HepG2 (cell line): ENCODE measurements at regions not wholly inside any gene's neighbourhood (a gene's known extent, or its start where the extent isn't known, plus 50 kb on each side); places are given as distances from the start of the nearest gene placed in this dataset.

Experiments
- ATAC-seq: fragments of 200-7000 bp; cut with Tn5 transposase; 3 replicates; pipeline ENCODE4 v1.9.1; 2020; ENCODE audit warnings: mild to moderate bottlenecking, moderate library complexity
- BruUV-seq: library from RNA; stranded (reverse); fragments of 400-500 nt; replicated peaks from 2 replicates; lab custom pipeline; 2021; lab: Mats Ljungman, UMichigan
- CTCF ChIA-PET: fragments of 300-600 bp; formaldehyde crosslinking; extraction: SDS; loops from one replicate; lab custom pipeline; 2021; ENCODE audit warnings: low total read pairs, inconsistent platforms, low intra/inter-chr PET ratio; lab: Yijun Ruan, JAX
- POLR2A ChIA-PET: fragments of 350-600 bp; sonication (Branson Sonifier 250); formaldehyde crosslinking; loops from one replicate; lab custom pipeline; 2020; ENCODE audit warnings: antibody characterized with exemption, inconsistent platforms; lab: Yijun Ruan, JAX
- DNase-seq: peaks from one replicate; pipeline ENCODE4 v3.0.0-alpha.2; 2015; ENCODE audit warnings: low spot score
- FAIRE-seq: peaks from 3 replicates; lab custom pipeline; 2011; peaks lifted over from hg19 to GRCh38; lab: Jason Lieb, UNC
- H2AFZ ChIP-seq: one replicate; pipeline ENCODE4 v1.6.1; 2011; ENCODE audit warnings: low read length, inconsistent platforms
- H3K27ac ChIP-seq: fragments of 300-600 bp; 3 replicates; pipeline ENCODE4 v1.8.0; 2011; ENCODE audit warnings: mixed run types, mild to moderate bottlenecking, mixed read lengths, low read length, inconsistent platforms; ENCODE audit not compliant: insufficient read depth; ENCODE audit errors: extremely low read length
- H3K27me3 ChIP-seq, 2 experiments: fragments of 200-600 bp in 1 of 2; 2 replicates in 1 of 2; 3 replicates in 1 of 2; pipeline versions ENCODE4 v1.6.0 to v1.8.0; 2011; ENCODE audit warnings: low read length in 2 of 2, mild to moderate bottlenecking in 2 of 2, moderate library complexity in 2 of 2, inconsistent platforms in 1 of 2; ENCODE audit not compliant: insufficient read depth in 2 of 2, control insufficient read depth in 1 of 2
- H3K36me3 ChIP-seq, 2 experiments: fragments of 200-600 bp in 1 of 2; replicated peaks in 1 of 2; 2 replicates in 1 of 2; 3 replicates in 1 of 2; pipeline versions ENCODE4 v1.5.1 to v1.8.0; 2011; ENCODE audit warnings: low read length in 2 of 2, inconsistent platforms in 1 of 2; ENCODE audit not compliant: insufficient read depth in 2 of 2, control insufficient read depth in 1 of 2
- H3K4me1 ChIP-seq: 2 replicates; pipeline ENCODE4 v1.5.1; 2012; ENCODE audit warnings: low read length, inconsistent platforms; ENCODE audit not compliant: insufficient read depth
- H3K4me2 ChIP-seq: 2 replicates; pipeline ENCODE4 v1.6.0; 2011; ENCODE audit warnings: low read depth, low read length, inconsistent platforms
- H3K4me3 ChIP-seq, 3 experiments: fragments of 200-600 bp in 1 of 3; sonication (generic), shearing (Covaris generic) in 1 of 3; replicated peaks in 1 of 3; 2 replicates each; pipeline ENCODE4 v1.5.1; 2011 to 2016; ENCODE audit warnings: low read length in 3 of 3, inconsistent platforms in 2 of 3, low read depth in 2 of 3, mild to moderate bottlenecking in 2 of 3, control low read depth in 1 of 3, mixed read lengths in 1 of 3; ENCODE audit not compliant: insufficient read depth in 1 of 3
- H3K79me2 ChIP-seq: one replicate; pipeline ENCODE4 v1.6.1; 2011; ENCODE audit warnings: low read length, inconsistent platforms; ENCODE audit not compliant: insufficient read depth
- H3K9ac ChIP-seq: 2 replicates; pipeline ENCODE4 v1.6.0; 2011; ENCODE audit warnings: mild to moderate bottlenecking, low read depth, low read length, inconsistent platforms; ENCODE audit not compliant: insufficient read depth
- H3K9me3 ChIP-seq: 2 replicates; pipeline ENCODE4 v1.5.1; 2012; ENCODE audit warnings: mild to moderate bottlenecking, low read length
- H4K20me1 ChIP-seq: 2 replicates; pipeline ENCODE4 v1.6.0; 2011; ENCODE audit warnings: inconsistent platforms, mild to moderate bottlenecking, low read length, moderate library complexity; ENCODE audit not compliant: insufficient read depth
- CENPBD1 ChIP-seq: sonication (generic); formaldehyde crosslinking; IDR thresholded peaks from 2 replicates; pipeline ENCODE4 v1.8.0; 2022; ENCODE audit warnings: missing genetic modification reagents, low read depth, mild to moderate bottlenecking, borderline replicate concordance
- ETS1 ChIP-seq: sonication (generic); formaldehyde crosslinking; IDR thresholded peaks from 2 replicates; pipeline ENCODE4 v1.4.0; 2020; ENCODE audit warnings: missing genetic modification reagents
- FOXP1 ChIP-seq, 2 experiments: fragments of 450-650 bp in 1 of 2; IDR thresholded peaks; 2 replicates each; pipeline ENCODE4 v1.6.1; 2017 to 2018; ENCODE audit warnings: antibody characterized with exemption in 1 of 2
- GABPA ChIP-seq, 2 experiments: IDR thresholded peaks; 2 replicates each; pipeline ENCODE4 v1.6.1; 2011 to 2016; ENCODE audit warnings: low read depth in 2 of 2, low read length in 1 of 2, missing biosample characterization in 1 of 2, missing genetic modification characterization in 1 of 2
- KDM1A ChIP-seq: IDR thresholded peaks from 2 replicates; pipeline ENCODE4 v1.6.1; 2016; ENCODE audit warnings: missing compliant biosample characterization
- MTA1 ChIP-seq: sonication (generic); formaldehyde crosslinking; IDR thresholded peaks from 2 replicates; pipeline ENCODE4 v1.4.0; 2020; ENCODE audit warnings: missing genetic modification reagents, mild to moderate bottlenecking, borderline replicate concordance
- MXD4 ChIP-seq: IDR thresholded peaks from 2 replicates; pipeline ENCODE4 v1.6.1; 2016; ENCODE audit warnings: mild to moderate bottlenecking, missing biosample characterization, missing genetic modification reagents
- NCOR1 ChIP-seq: fragments of 200-600 bp; sonication (generic); IDR thresholded peaks from 2 replicates; pipeline ENCODE4 v1.7.0; 2017; ENCODE audit warnings: antibody characterized with exemption, low read length, borderline replicate concordance
- NPAS2 ChIP-seq: sonication (generic); formaldehyde crosslinking; IDR thresholded peaks from 2 replicates; pipeline ENCODE4 v1.8.0; 2022; ENCODE audit warnings: mild to moderate bottlenecking, missing genetic modification reagents, borderline replicate concordance
- POLR2G ChIP-seq: fragments of 200-400 bp; formaldehyde crosslinking; IDR thresholded peaks from 2 replicates; pipeline ENCODE4 v1.6.1; 2018; ENCODE audit warnings: mild to moderate bottlenecking, low read depth, low read length, moderate library complexity
- ZBTB7A ChIP-seq: sonication (generic); formaldehyde crosslinking; IDR thresholded peaks from 2 replicates; pipeline ENCODE4 v1.8.0; 2022; ENCODE audit warnings: mild to moderate bottlenecking, missing genetic modification reagents
- ZNF616 ChIP-seq: sonication (generic); formaldehyde crosslinking; IDR thresholded peaks from 2 replicates; pipeline ENCODE4 v1.5.0; 2020; ENCODE audit warnings: low read depth, mild to moderate bottlenecking, missing genetic modification reagents
- ZNF746 ChIP-seq: sonication (generic); formaldehyde crosslinking; IDR thresholded peaks from 2 replicates; pipeline ENCODE4 v1.8.0; 2022; ENCODE audit warnings: mild to moderate bottlenecking, missing genetic modification reagents
- ZNF749 ChIP-seq: sonication (generic); formaldehyde crosslinking; IDR thresholded peaks from 2 replicates; pipeline ENCODE4 v1.8.0; 2022; ENCODE audit warnings: mild to moderate bottlenecking, missing genetic modification reagents, moderate library complexity, borderline replicate concordance
- WGBS: methylation state at CpG from one replicate; pipeline ENCODE4 v1.1.6; 2017; ENCODE audit warnings: low lambda C conversion rate; 5-methylcytosine and 5-hydroxymethylcytosine counted together
- in situ Hi-C: cut with HindIII; loops from 2 replicates; pipeline ENCODE4 v1.10.0; 2017; ENCODE audit warnings: low pct_unique_long_range_greater_than_20kb; ENCODE audit not compliant: extremely low pct_ligation_motif_present
- intact Hi-C: fragments of 100-400 bp; cut with micrococcal nuclease; formaldehyde crosslinking; loops from one replicate; pipeline ENCODE4 v1.10.0; 2022; ENCODE audit not compliant: unreplicated experiment
- TF ChIP-seq, protein P1 (sequence below): IDR thresholded peaks from 2 replicates; pipeline ENCODE4 v1.6.1; 2018; ENCODE audit warnings: missing genetic modification reagents, mild to moderate bottlenecking, missing compliant biosample characterization
- TF ChIP-seq, protein P2 (sequence below): sonication (generic); formaldehyde crosslinking; IDR thresholded peaks from 2 replicates; pipeline ENCODE4 v1.5.1; 2020; ENCODE audit warnings: missing genetic modification reagents, mild to moderate bottlenecking, borderline replicate concordance
- TF ChIP-seq, protein P3 (sequence below): IDR thresholded peaks from 2 replicates; pipeline ENCODE4 v1.6.1; 2016; ENCODE audit warnings: missing compliant biosample characterization, missing genetic modification reagents, borderline replicate concordance
- TF ChIP-seq, protein P4 (sequence below): sonication (generic); formaldehyde crosslinking; IDR thresholded peaks from 2 replicates; pipeline ENCODE4 v1.4.0; 2020; ENCODE audit warnings: low read depth, mild to moderate bottlenecking, missing genetic modification reagents

GRCh38 chr2:53268626-53269025 is 499.0 kb upstream of the CHAC2 start:
- Histone ChIP-seq H3K79me2 (no peaks in the 10 kb centered on the region), H4K20me1 (no peaks in the 10 kb centered on the region), H3K4me2 (no peak overlapping the region), H3K36me3 (no peaks in the 10 kb centered on the region), H3K4me3 (no peak overlapping the region), H3K9ac (no peak overlapping the region), H3K9me3 (no peaks in the 10 kb centered on the region), H2AFZ (no peak overlapping the region), H3K27ac (no peak overlapping the region), H3K4me1 (no peaks in the 10 kb centered on the region), H3K27me3 (no peaks in the 10 kb centered on the region)
- ChIA-PET POLR2A (no interaction called here), CTCF (no interaction called here)
- intact Hi-C loops = no loop called here
- ATAC-seq = no peak
- DNase-seq = no peak
- in situ Hi-C loops = no loop called here
- no peak for TF ChIP-seq CENPBD1
- no peak for TF ChIP-seq ZNF746 (CRISPR knock-in tag)
- no peak for TF ChIP-seq ZBTB7A (CRISPR knock-in tag)
- no peak for TF ChIP-seq MTA1
- no peak for TF ChIP-seq GABPA (IDR thresholded peaks at IDR 0.05; ENCODE audit: low read depth, low read length)
- no peak for TF ChIP-seq GABPA (CRISPR knock-in tag; IDR thresholded peaks at IDR 0.05; ENCODE audit: low read depth)
- TF ChIP-seq, protein P1, sequence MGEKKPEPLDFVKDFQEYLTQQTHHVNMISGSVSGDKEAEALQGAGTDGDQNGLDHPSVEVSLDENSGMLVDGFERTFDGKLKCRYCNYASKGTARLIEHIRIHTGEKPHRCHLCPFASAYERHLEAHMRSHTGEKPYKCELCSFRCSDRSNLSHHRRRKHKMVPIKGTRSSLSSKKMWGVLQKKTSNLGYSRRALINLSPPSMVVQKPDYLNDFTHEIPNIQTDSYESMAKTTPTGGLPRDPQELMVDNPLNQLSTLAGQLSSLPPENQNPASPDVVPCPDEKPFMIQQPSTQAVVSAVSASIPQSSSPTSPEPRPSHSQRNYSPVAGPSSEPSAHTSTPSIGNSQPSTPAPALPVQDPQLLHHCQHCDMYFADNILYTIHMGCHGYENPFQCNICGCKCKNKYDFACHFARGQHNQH = no peak
- no peak for TF ChIP-seq MXD4 (CRISPR knock-in tag)
- TF ChIP-seq ETS1 (CRISPR knock-in tag) = no peak
- TF ChIP-seq ZNF616 (CRISPR knock-in tag) = no peak
- no peak for TF ChIP-seq ZNF749 (CRISPR knock-in tag)
- TF ChIP-seq, protein P2, sequence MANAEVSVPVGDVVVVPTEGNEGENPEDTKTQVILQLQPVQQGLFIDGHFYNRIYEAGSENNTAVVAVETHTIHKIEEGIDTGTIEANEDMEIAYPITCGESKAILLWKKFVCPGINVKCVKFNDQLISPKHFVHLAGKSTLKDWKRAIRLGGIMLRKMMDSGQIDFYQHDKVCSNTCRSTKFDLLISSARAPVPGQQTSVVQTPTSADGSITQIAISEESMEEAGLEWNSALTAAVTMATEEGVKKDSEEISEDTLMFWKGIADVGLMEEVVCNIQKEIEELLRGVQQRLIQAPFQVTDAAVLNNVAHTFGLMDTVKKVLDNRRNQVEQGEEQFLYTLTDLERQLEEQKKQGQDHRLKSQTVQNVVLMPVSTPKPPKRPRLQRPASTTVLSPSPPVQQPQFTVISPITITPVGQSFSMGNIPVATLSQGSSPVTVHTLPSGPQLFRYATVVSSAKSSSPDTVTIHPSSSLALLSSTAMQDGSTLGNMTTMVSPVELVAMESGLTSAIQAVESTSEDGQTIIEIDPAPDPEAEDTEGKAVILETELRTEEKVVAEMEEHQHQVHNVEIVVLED = no peak
- TF ChIP-seq, protein P3, sequence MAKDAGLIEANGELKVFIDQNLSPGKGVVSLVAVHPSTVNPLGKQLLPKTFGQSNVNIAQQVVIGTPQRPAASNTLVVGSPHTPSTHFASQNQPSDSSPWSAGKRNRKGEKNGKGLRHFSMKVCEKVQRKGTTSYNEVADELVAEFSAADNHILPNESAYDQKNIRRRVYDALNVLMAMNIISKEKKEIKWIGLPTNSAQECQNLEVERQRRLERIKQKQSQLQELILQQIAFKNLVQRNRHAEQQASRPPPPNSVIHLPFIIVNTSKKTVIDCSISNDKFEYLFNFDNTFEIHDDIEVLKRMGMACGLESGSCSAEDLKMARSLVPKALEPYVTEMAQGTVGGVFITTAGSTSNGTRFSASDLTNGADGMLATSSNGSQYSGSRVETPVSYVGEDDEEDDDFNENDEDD (CRISPR knock-in tag) = no peak
- no peak for TF ChIP-seq NPAS2
- no peak for TF ChIP-seq KDM1A
- no peak for TF ChIP-seq NCOR1
- TF ChIP-seq, protein P4, sequence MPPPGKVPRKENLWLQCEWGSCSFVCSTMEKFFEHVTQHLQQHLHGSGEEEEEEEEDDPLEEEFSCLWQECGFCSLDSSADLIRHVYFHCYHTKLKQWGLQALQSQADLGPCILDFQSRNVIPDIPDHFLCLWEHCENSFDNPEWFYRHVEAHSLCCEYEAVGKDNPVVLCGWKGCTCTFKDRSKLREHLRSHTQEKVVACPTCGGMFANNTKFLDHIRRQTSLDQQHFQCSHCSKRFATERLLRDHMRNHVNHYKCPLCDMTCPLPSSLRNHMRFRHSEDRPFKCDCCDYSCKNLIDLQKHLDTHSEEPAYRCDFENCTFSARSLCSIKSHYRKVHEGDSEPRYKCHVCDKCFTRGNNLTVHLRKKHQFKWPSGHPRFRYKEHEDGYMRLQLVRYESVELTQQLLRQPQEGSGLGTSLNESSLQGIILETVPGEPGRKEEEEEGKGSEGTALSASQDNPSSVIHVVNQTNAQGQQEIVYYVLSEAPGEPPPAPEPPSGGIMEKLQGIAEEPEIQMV (CRISPR knock-in tag) = no peak
- no peak for TF ChIP-seq FOXP1 (IDR thresholded peaks at IDR 0.05)
- no peak for TF ChIP-seq FOXP1 (CRISPR knock-in tag; IDR thresholded peaks at IDR 0.05)
- TF ChIP-seq POLR2G = no peak
- no peak for FAIRE-seq
- BruUV-seq = no TSS peak
- WGBS = 14% methylated on average over 3 of the region's 3 CpGs
